Body of pancreas (tissue), 4 donors: ENCODE measurements at regions not wholly inside any gene's neighbourhood (a gene's known extent, or its start where the extent isn't known, plus 50 kb on each side); places are given as distances from the start of the nearest gene placed in this dataset.

Experiments used
- ATAC-seq: fragments of 150-250 bp; one replicate; pipeline ENCODE4 v1.9.1; 2016
- DNase-seq, 4 donors: peaks; one replicate each; pipeline ENCODE4 v3.0.0-alpha.2; 2019
- H3K27ac ChIP-seq, 4 donors: fragments of 200-600 bp; sonication (generic); 1 replicate in 3 of 4; 2 replicates in 1 of 4; pipeline versions ENCODE4 v1.5.1 to v1.6.1; 2016 to 2019; ENCODE audit warnings: mild to moderate bottlenecking in 1 of 4, mixed read lengths in 1 of 4, moderate library complexity in 1 of 4
- H3K27me3 ChIP-seq, 2 donors: fragments of 200-600 bp; sonication (generic); one replicate each; pipeline ENCODE4 v1.6.0; 2016; ENCODE audit warnings: mild to moderate bottlenecking in 1 of 2
- H3K36me3 ChIP-seq, 2 donors: fragments of 200-600 bp; sonication (generic); replicated peaks in 1 of 2; 2 replicates each; pipeline ENCODE4 v1.5.1; 2016; ENCODE audit warnings: low read depth in 2 of 2; ENCODE audit not compliant: insufficient read depth in 1 of 2
- H3K4me1 ChIP-seq: fragments of 200-600 bp; sonication (generic); one replicate; pipeline ENCODE4 v1.6.0; 2016
- H3K4me3 ChIP-seq, 2 donors: fragments of 200-600 bp; sonication (generic); 1 replicate in 1 of 2; 2 replicates in 1 of 2; pipeline ENCODE4 v1.5.1; 2016 to 2019
- H3K9me3 ChIP-seq, 3 donors: fragments of 200-600 bp; sonication (generic); 1 replicate in 2 of 3; 2 replicates in 1 of 3; pipeline ENCODE4 v1.5.1; 2016
- POLR2A ChIP-seq, 3 donors: fragments of 450-650 bp; IDR thresholded peaks; one replicate each; pipeline ENCODE4 v1.6.1; 2016; ENCODE audit warnings: antibody characterized with exemption in 3 of 3, mild to moderate bottlenecking in 2 of 3
- WGBS, 2 donors: methylation state at CpG; one replicate each; pipeline ENCODE4 v1.1.5; 2017; 5-methylcytosine and 5-hydroxymethylcytosine counted together
- intact Hi-C: fragments of 100-400 bp; cut with DNase I; formaldehyde crosslinking; loops from one replicate; pipeline ENCODE4 v1.15.1; 2023
- TF ChIP-seq, protein P1 (sequence below), 7 experiments: fragments of 450-650 bp in 4 of 7; fragments of 200-600 bp in 3 of 7; sonication (generic) in 3 of 7; IDR thresholded peaks; one replicate each; pipeline ENCODE4 v1.5.1; 2016 to 2019; ENCODE audit warnings: antibody characterized with exemption in 7 of 7

DNA sequence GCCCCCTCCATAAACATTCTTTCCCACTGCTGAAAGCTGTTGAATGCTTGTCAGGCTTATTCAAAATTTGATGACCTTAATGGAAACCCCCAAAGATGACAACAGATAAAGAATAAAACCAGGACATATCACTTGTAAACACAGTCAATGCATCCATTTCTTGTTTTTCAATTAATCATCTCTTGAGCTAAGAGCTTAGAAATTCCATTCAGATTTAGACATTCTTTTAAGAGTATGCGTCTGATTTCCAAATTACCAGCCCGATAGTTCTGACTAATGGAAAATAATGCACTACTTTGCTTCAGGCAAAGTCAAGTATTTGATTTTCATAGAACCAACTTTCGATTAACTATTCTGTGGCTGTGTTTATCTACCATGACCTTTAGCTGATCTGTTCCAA, 100.6 kb upstream of the RUNX1 start:
- Histone ChIP-seq H3K4me3 (no peak overlapping the region), H3K27ac (no peak overlapping the region), H3K36me3 (no peaks in the 10 kb centered on the region), H3K4me1 (no peaks in the 10 kb centered on the region), H3K27me3 (no peaks in the 10 kb centered on the region), H3K9me3 (no peaks in the 10 kb centered on the region)
- WGBS, 2 donors: 56 to 66% methylated on average over 3 of the region's 3 CpGs
- intact Hi-C loops: no loop called here
- no peak for TF ChIP-seq POLR2A (IDR thresholded peaks at IDR 0.05)
- TF ChIP-seq, protein P1, sequence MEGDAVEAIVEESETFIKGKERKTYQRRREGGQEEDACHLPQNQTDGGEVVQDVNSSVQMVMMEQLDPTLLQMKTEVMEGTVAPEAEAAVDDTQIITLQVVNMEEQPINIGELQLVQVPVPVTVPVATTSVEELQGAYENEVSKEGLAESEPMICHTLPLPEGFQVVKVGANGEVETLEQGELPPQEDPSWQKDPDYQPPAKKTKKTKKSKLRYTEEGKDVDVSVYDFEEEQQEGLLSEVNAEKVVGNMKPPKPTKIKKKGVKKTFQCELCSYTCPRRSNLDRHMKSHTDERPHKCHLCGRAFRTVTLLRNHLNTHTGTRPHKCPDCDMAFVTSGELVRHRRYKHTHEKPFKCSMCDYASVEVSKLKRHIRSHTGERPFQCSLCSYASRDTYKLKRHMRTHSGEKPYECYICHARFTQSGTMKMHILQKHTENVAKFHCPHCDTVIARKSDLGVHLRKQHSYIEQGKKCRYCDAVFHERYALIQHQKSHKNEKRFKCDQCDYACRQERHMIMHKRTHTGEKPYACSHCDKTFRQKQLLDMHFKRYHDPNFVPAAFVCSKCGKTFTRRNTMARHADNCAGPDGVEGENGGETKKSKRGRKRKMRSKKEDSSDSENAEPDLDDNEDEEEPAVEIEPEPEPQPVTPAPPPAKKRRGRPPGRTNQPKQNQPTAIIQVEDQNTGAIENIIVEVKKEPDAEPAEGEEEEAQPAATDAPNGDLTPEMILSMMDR (IDR thresholded peaks at IDR 0.05): no peak
- ATAC-seq: no peak
- DNase-seq: no peak

DNA sequence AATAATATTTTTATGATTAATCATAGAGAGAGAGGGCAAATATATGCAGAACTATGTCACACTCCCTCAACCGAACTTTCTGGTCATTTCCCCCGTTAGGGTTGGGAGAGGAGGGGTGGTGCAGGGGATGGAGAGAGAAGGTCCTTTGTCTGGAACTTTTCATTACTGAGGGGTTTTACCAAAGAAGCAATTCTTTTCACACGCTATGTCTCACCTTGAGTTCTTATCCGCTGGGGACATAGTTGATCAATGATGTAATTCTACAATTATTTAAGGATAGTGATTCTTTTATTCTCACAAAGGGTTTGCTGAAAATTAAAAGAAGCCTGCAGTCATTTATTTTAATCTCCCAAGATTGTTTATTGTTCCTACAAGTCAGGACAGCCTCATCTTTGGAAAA, 98.3 kb upstream of the RUNX1 start:
- H3K36me3 ChIP-seq: no peaks in the 10 kb centered on the region
- H3K4me3 ChIP-seq: no peak overlapping the region
- WGBS, 2 donors: 24 to 26% methylated on average over 4 of the region's 4 CpGs
- H3K9me3 ChIP-seq: no peaks in the 10 kb centered on the region
- ATAC-seq (peak; percentile 74), DNase-seq (no peak)
- peak overlapping the region in 3 of 4 donors; percentile 7 to 49 (median 24) for H3K27ac ChIP-seq
- intact Hi-C loops: no loop called here
- TF ChIP-seq, protein P1 (IDR thresholded peaks at IDR 0.05): no peak
- TF ChIP-seq POLR2A (IDR thresholded peaks at IDR 0.05): no peak
- H3K4me1 ChIP-seq: no peaks in the 10 kb centered on the region
- H3K27me3 ChIP-seq: no peaks in the 10 kb centered on the region

DNA sequence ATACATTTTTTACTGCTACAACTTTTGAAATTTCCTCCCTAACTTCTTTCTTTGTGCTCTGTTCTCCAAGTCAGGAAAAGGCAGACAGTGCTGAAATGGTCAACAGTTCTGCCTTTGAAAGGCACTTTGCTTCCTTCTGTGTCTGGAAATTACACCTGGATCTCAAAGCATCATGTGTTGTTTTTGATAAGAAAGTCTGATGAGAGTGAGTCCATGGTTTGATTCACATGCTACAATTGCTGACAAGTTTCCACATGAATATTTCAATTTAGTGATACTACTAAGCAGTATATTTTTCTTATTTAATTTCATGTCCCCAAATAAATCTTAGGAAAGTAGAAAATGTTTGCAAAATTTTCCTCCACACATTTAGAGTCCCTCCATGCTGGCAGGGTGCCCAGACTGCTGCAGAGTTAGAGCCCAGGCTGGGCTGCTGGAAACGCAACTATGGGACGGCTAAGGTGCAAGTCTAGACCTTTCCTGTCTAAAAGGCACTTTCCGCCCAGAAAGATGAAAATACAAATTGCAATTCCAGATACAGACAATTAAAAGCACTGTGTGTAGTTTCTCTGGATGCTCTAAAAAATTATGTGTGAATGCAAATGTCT, 96.6 kb upstream of the RUNX1 start:
- Histone ChIP-seq H3K9me3 (no peaks in the 10 kb centered on the region), H3K27me3 (no peaks in the 10 kb centered on the region), H3K36me3 (no peaks in the 10 kb centered on the region), H3K4me3 (no peak overlapping the region), H3K4me1 (no peaks in the 10 kb centered on the region), H3K27ac (no peak overlapping the region)
- peak in 2 of 4 donors; percentile 27 to 39 for DNase-seq
- no peak for TF ChIP-seq POLR2A (IDR thresholded peaks at IDR 0.05)
- TF ChIP-seq, protein P1 (IDR thresholded peaks at IDR 0.05): no peak
- ATAC-seq: no peak
- intact Hi-C loops: no loop called here
- WGBS, 2 donors: 29 to 37% methylated on average over 3 of the region's 3 CpGs

- no peak for DNase-seq
- H3K27me3 ChIP-seq: no peaks in the 10 kb centered on the region
- H3K4me1 ChIP-seq: no peaks in the 10 kb centered on the region
- H3K36me3 ChIP-seq: no peaks in the 10 kb centered on the region
- H3K9me3 ChIP-seq: no peaks in the 10 kb centered on the region
- intact Hi-C loops: no loop called here
- H3K4me3 ChIP-seq: no peak overlapping the region
- no peak for ATAC-seq
- H3K27ac ChIP-seq: no peak overlapping the region
- WGBS, 2 donors: 35 to 52% methylated on average over 2 of the region's 2 CpGs
- TF ChIP-seq, protein P1 (IDR thresholded peaks at IDR 0.05): no peak
- no peak for TF ChIP-seq POLR2A (IDR thresholded peaks at IDR 0.05)
Measured at GRCh38 chr21:35144978-35145377, 95.9 kb upstream of the RUNX1 start.
